Body of pancreas (tissue), 4 donors: ENCODE measurements at regions not wholly inside any gene's neighbourhood (a gene's known extent, or its start where the extent isn't known, plus 50 kb on each side); places are given as distances from the start of the nearest gene placed in this dataset.

ENCODE experiments used
- CTCF ChIP-seq, 7 experiments: fragments of 450-650 bp in 4 of 7; fragments of 200-600 bp in 3 of 7; sonication (generic) in 3 of 7; IDR thresholded peaks; one replicate each; pipeline ENCODE4 v1.5.1; 2016 to 2019; ENCODE audit warnings: antibody characterized with exemption in 7 of 7
- POLR2A ChIP-seq, 3 donors: fragments of 450-650 bp; IDR thresholded peaks; one replicate each; pipeline ENCODE4 v1.6.1; 2016; ENCODE audit warnings: antibody characterized with exemption in 3 of 3, mild to moderate bottlenecking in 2 of 3

- no peak for TF ChIP-seq CTCF (IDR thresholded peaks at IDR 0.05)
- TF ChIP-seq POLR2A (IDR thresholded peaks at IDR 0.05), result no peak
These were observed 306.0 kb downstream of the TFEC start for GRCh38 chr7:115724400-115725056.
